ENCODE measurements at regions not wholly inside any gene's neighbourhood (a gene's known extent, or its start where the extent isn't known, plus 50 kb on each side); places are given as distances from the start of the nearest gene placed in this dataset.
"Not testable (repeated sequence)": the region's sequence is repeated elsewhere in the genome, so short reads cannot be mapped to it uniquely, and the experiment has no call there.

DNA sequence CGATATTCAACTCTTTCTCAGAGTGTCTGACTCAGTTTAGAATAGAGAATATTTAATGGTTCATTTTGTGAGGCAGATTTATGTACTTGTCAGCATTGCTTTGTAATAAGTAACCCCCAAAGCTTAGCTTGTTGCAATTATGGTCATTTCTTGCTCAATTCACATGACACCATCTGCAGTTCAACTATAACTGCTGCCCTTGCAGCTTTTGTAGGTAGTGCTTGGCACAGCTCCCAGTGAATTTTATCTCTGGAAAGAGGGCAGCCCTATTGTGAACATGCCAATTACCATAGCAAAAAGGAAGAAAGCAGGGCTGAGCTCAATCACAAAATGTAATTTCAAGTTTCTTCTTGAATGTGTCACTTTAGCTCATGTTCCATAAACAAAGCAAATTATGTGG, 1587.7 kb upstream of the ACO1 start:
- DNase-seq (ENCODE audit: low spot score) = no peak

DNA sequence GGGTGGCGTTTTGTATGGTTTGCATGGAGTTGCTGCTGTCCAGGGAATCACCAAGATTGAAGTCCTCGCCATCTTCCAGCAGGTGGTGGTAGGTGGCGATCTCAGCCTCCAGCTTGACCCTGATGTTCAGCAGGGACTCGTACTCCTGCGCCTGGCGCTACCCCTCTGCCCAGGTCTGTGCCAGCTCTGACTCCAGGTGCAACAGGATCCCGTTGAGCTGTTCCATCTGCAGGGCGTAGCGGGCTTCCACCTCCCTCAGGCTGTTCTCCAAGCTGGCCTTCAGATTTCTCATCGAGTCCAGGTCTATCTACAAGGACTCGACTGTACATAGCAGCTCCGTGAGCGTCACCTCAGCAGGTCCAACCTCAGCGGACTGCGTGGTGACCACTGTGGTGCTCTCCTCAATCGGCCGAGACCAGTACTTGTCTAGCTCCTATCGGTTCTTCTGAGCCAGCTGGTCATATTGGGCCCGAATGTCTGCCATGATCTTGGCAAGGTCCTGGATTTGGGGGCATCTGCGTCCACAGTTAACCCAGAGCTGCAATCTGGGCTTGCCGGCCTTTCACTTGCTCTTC, 1584.8 kb upstream of the ACO1 start:
- no peak for DNase-seq (ENCODE audit: low spot score)

- no peak for DNase-seq (ENCODE audit: low spot score)
Measured at GRCh38 chr9:30800421-30800820, 1584.0 kb upstream of the ACO1 start.

- DNase-seq (ENCODE audit: low spot score) = no peak
Measured at GRCh38 chr9:30812821-30813220, 1571.6 kb upstream of the ACO1 start.

DNA sequence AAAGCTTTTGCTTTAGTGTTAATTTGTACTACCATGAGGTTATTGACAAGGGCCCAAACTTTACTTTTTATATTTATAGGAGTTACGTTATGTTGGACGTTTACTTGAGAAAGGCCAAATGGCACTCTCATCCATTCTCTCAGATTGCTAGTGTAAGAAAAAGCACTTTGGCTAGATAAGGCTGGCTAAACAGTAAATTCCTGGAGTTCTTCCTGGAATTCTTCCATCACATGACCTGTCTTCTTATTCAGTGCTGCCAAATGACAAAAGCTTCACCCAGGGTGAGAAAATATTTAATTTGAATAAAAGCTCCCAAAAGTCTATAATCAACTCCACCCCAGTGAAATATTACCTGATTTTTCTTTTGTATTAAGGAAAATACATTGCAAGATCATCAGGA, 1568.9 kb upstream of the ACO1 start:
- DNase-seq (ENCODE audit: low spot score) = no peak

DNA sequence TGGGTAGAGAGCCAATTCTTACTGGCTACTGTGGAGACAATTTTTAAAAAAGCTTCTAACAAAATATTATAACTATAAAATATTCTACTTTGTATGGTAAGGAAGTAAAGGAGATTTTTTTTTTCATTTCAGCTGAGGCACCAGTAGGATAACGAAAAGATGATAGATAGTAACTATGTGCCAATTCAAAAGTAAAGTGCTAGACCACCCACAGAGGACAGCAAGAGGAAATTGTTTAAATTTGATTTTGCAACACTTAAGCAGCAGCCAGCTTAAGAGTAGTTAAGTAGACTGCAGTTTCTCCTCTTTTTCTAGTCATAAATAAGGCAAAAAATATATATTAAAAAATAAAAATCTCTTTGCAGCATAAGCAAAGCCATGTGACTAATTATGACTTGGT, 1539.3 kb upstream of the ACO1 start:
- no peak for DNase-seq (ENCODE audit: low spot score)

GRCh38 chr9:30846651-30847050, 1537.8 kb upstream of the ACO1 start:
- DNase-seq (ENCODE audit: low spot score) = no peak

DNA sequence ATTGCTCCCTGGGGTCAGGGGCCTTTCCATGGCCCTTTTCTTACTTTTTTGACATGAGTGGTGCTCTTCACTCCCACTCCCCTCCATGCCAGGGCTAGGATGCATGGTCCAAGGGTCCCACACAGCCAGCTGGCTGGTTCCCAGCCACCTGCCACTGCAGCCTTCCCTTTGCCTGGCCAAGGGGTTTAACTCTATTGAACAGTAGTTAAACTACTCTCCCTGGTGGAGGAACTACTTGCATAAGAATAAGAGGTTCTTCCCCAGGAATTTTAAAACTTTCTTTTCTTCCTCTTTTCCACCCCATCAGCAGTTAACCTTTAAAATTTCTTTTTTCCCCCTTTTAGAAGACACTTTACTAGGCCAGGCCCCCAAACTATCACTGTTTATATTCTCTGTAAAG, 1532.8 kb upstream of the ACO1 start:
- DNase-seq (ENCODE audit: low spot score) = no peak

GRCh38 chr9:30900706-30901105, 1483.7 kb upstream of the ACO1 start:
- no peak for DNase-seq (ENCODE audit: low spot score)

- no peak for DNase-seq (ENCODE audit: low spot score)
Measured at GRCh38 chr9:30913331-30913730, 1471.1 kb upstream of the ACO1 start.

- no peak for DNase-seq (ENCODE audit: low spot score)
Measured at GRCh38 chr9:30915451-30915850, 1469.0 kb upstream of the ACO1 start.

GRCh38 chr9:30925126-30925525, 1459.3 kb upstream of the ACO1 start:
- DNase-seq (ENCODE audit: low spot score) = no peak

DNA sequence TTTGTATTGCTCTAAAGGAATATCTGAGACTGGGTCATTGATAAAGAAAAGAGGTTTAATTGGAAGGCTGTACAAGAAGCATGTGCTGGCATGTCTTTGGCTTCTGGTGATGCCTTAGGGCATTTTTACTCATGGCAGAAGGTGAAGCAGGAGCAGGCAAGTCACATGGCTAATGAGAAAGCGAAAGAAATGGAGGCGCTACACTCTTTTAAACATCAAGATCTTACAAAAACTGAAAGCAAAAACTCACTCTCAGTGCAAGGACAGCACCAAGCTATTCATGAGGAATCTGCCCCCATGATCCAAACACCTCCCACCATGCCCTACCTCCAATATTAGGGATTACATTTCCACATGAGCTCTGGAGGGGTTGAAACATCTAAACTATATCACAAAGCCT, 1458.8 kb upstream of the ACO1 start:
- DNase-seq (ENCODE audit: low spot score) = no peak

DNA sequence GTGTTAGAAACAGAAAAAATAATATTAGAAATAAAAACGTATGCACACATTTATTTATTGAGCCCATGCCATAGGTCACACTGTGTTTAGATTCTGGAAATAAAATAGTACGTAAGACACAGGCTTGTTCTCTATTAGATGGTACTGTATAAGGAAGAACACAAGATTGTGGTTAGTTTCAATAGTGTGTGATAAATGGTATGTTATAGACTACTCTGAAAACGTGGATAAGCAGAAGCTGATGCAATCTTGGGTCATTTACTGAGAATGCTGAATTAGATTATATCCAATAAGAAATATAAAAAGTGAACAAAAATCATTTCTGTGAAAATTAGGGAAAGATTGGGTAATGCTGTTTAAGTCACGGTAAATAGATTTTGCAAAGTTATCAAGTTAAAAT, 1456.4 kb upstream of the ACO1 start:
- DNase-seq (ENCODE audit: low spot score) = no peak

- no peak for DNase-seq (ENCODE audit: low spot score)
Measured at GRCh38 chr9:30932226-30932625, 1452.2 kb upstream of the ACO1 start.

DNA sequence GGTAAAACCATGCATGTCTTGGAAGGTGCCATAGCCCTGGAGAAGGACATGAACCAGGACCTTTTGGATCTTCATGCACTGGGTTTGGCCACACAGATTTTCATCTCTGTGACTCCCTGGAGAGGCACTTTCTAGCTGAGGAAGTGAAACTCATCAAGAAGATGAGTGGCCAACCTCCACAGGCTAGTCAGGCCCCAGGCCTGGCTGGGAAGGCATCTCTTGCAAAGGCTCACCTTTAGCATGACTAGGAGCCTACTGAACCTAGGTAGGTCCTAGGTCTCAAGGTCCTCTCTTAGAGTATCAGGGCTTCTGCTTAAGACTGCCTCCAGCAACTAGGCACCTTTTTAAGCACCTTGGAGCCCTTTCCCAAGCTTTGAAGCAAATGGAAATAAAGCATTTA, 1448.7 kb upstream of the ACO1 start:
- DNase-seq (ENCODE audit: low spot score) = no peak

- no peak for DNase-seq (ENCODE audit: low spot score)
Measured at GRCh38 chr9:30937106-30937505, 1447.3 kb upstream of the ACO1 start.

GRCh38 chr9:30942852-30943251, 1441.6 kb upstream of the ACO1 start:
- DNase-seq (ENCODE audit: low spot score) = not testable (repeated sequence)

- DNase-seq (ENCODE audit: low spot score) = no peak
Measured at GRCh38 chr9:30943446-30944224, 1440.8 kb upstream of the ACO1 start.

DNA sequence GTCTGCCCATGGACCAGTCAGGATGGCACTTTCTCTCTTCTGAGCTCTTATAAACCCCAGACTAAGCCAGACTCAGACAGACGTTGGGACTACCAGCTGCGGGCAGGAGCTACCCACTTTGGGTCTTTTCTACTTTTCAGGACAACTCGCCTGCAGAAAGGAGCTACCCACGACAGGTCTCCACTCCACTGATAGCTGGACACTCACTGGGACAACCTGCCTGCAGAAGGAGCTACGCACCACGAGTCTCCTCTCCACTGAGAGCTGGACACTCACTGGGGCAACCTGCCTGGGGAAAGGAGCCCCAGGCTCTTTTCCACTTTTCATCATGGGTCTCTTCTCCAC, 1440.2 kb upstream of the ACO1 start:
- peak; percentile 53 for DNase-seq (ENCODE audit: low spot score)

DNA sequence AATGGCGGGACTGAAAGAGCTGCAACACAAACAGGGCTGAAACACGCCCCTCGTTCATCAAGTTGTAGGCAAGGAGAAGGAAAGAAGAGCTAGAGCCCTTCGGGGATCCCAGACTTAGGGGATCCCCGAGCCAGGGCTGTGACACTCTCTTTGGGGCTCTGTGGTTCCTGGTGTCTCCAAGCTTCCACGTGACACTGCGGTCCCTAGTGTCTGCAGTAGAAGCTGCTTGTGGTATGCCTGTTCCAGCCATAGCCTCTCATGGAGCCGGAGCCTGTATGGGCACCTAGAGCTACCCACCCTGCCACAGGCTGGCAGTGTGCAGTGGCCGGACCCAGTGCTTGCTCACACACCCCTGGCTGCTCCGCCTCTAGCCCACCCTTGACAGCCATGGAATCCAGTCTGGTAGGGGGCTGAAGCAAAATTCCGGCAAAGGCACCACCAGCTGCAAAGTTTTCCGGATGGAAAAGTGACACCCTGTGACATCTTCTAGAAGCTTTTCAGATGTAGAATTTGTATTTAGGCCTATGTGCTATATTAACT, 1439.6 kb upstream of the ACO1 start:
- DNase-seq (ENCODE audit: low spot score) = no peak

- no peak for DNase-seq (ENCODE audit: low spot score)
Measured at GRCh38 chr9:30964332-30964731, 1420.1 kb upstream of the ACO1 start.

GRCh38 chr9:30967476-30967875, 1417.0 kb upstream of the ACO1 start:
- no peak for DNase-seq (ENCODE audit: low spot score)

- DNase-seq (ENCODE audit: low spot score) = no peak
Measured at GRCh38 chr9:30970186-30970585, 1414.3 kb upstream of the ACO1 start.

Data from left forelimb (tissue), 1 donor.